Tibial nerve (tissue), 4 donors: ENCODE measurements at regions not wholly inside any gene's neighbourhood (a gene's known extent, or its start where the extent isn't known, plus 50 kb on each side); places are given as distances from the start of the nearest gene placed in this dataset.

Experiments used
- DNase-seq, 2 donors: peaks; one replicate each; pipeline ENCODE4 v3.0.0-alpha.2; 2019; ENCODE audit warnings: low spot score in 2 of 2
- H3K27ac ChIP-seq, 4 donors: fragments of 200-600 bp; sonication (generic) in 3 of 4; one replicate each; pipeline ENCODE4 v1.5.1; 2017 to 2019; ENCODE audit warnings: mild to moderate bottlenecking in 1 of 4
- H3K27me3 ChIP-seq, 2 donors: fragments of 200-600 bp; sonication (generic) in 1 of 2; one replicate each; pipeline versions ENCODE4 v1.5.1 to v1.6.0; 2017 to 2019
- H3K36me3 ChIP-seq, 3 donors: fragments of 200-600 bp; sonication (generic); one replicate each; pipeline ENCODE4 v1.5.1; 2018 to 2019
- H3K4me1 ChIP-seq, 4 donors: fragments of 200-600 bp; sonication (generic) in 3 of 4; one replicate each; pipeline ENCODE4 v1.5.1; 2017 to 2019
- H3K4me3 ChIP-seq, 4 donors: fragments of 200-600 bp; sonication (generic) in 3 of 4; one replicate each; pipeline ENCODE4 v1.5.1; 2017 to 2019; ENCODE audit warnings: mild to moderate bottlenecking in 1 of 4, moderate library complexity in 1 of 4
- H3K9me3 ChIP-seq, 4 donors: fragments of 200-600 bp; sonication (generic) in 3 of 4; one replicate each; pipeline ENCODE4 v1.5.1; 2017 to 2019
- EP300 ChIP-seq, 2 donors: sonication (generic); formaldehyde crosslinking; IDR thresholded peaks; one replicate each; pipeline ENCODE4 v1.6.1; 2017; ENCODE audit warnings: antibody characterized with exemption in 2 of 2, mild to moderate bottlenecking in 1 of 2
- POLR2A ChIP-seq, 2 donors: fragments of 450-650 bp; IDR thresholded peaks; one replicate each; pipeline ENCODE4 v1.6.1; 2017; ENCODE audit warnings: antibody characterized with exemption in 2 of 2, mild to moderate bottlenecking in 2 of 2, moderate library complexity in 2 of 2
- WGBS, 2 donors: methylation state at CpG; one replicate each; pipeline ENCODE4 v1.1.5; 2018; 5-methylcytosine and 5-hydroxymethylcytosine counted together
- TF ChIP-seq, protein P1 (sequence below), 5 experiments: fragments of 200-600 bp in 3 of 5; fragments of 450-650 bp in 2 of 5; sonication (generic) in 3 of 5; IDR thresholded peaks; one replicate each; pipeline ENCODE4 v1.5.1; 2016 to 2019; ENCODE audit warnings: antibody characterized with exemption in 5 of 5, mild to moderate bottlenecking in 3 of 5, moderate library complexity in 2 of 5

GRCh38 chr16:8168016-8168415, 422.3 kb downstream of the TMEM114 start:
- Histone ChIP-seq H3K36me3 (no peaks in the 10 kb centered on the region), H3K27ac (no peak overlapping the region), H3K4me1 (no peaks in the 10 kb centered on the region), H3K4me3 (no peak overlapping the region), H3K9me3 (peaks cover 0 to 4% (median 0%) of the 10 kb centered on the region in 4 donors), H3K27me3 (no peaks in the 10 kb centered on the region)
- WGBS, 2 donors = 73 to 80% methylated on average over 10 of the region's 10 CpGs
- TF ChIP-seq, protein P1, sequence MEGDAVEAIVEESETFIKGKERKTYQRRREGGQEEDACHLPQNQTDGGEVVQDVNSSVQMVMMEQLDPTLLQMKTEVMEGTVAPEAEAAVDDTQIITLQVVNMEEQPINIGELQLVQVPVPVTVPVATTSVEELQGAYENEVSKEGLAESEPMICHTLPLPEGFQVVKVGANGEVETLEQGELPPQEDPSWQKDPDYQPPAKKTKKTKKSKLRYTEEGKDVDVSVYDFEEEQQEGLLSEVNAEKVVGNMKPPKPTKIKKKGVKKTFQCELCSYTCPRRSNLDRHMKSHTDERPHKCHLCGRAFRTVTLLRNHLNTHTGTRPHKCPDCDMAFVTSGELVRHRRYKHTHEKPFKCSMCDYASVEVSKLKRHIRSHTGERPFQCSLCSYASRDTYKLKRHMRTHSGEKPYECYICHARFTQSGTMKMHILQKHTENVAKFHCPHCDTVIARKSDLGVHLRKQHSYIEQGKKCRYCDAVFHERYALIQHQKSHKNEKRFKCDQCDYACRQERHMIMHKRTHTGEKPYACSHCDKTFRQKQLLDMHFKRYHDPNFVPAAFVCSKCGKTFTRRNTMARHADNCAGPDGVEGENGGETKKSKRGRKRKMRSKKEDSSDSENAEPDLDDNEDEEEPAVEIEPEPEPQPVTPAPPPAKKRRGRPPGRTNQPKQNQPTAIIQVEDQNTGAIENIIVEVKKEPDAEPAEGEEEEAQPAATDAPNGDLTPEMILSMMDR (IDR thresholded peaks at IDR 0.05) = no peak
- TF ChIP-seq EP300 (IDR thresholded peaks at IDR 0.05) = no peak
- no peak for TF ChIP-seq POLR2A (IDR thresholded peaks at IDR 0.05)
- no peak for DNase-seq

- TF ChIP-seq, protein P1 (IDR thresholded peaks at IDR 0.05) = no peak
- no peak for TF ChIP-seq EP300 (IDR thresholded peaks at IDR 0.05)
- TF ChIP-seq POLR2A (IDR thresholded peaks at IDR 0.05) = no peak
- 87 to 94% methylated on average over 5 of the region's 5 CpGs for WGBS, 2 donors
- peaks cover 0 to 4% (median 0%) of the 10 kb centered on the region in 4 donors for H3K9me3 ChIP-seq
Observed at GRCh38 chr16:8167436-8167835, 422.9 kb downstream of the TMEM114 start.

GRCh38 chr16:8158051-8158450, 432.3 kb downstream of the TMEM114 start:
- Histone ChIP-seq H3K4me3 (no peak overlapping the region), H3K27ac (no peak overlapping the region), H3K36me3 (no peaks in the 10 kb centered on the region), H3K9me3 (peaks cover 0 to 19% (median 0%) of the 10 kb centered on the region in 4 donors), H3K27me3 (no peaks in the 10 kb centered on the region), H3K4me1 (no peaks in the 10 kb centered on the region)
- no peak for DNase-seq
- 80 to 87% methylated on average over 5 of the region's 5 CpGs for WGBS, 2 donors
- TF ChIP-seq POLR2A (IDR thresholded peaks at IDR 0.05) (no peak), EP300 (IDR thresholded peaks at IDR 0.05) (no peak)
- TF ChIP-seq, protein P1 (IDR thresholded peaks at IDR 0.05) = no peak

More at GRCh38 chr16:8167436-8167835, 422.9 kb downstream of the TMEM114 start:
- Histone ChIP-seq H3K4me1 (no peaks in the 10 kb centered on the region), H3K36me3 (no peaks in the 10 kb centered on the region), H3K27me3 (no peaks in the 10 kb centered on the region), H3K4me3 (no peak overlapping the region), H3K27ac (no peak overlapping the region)
- DNase-seq = no peak

DNA sequence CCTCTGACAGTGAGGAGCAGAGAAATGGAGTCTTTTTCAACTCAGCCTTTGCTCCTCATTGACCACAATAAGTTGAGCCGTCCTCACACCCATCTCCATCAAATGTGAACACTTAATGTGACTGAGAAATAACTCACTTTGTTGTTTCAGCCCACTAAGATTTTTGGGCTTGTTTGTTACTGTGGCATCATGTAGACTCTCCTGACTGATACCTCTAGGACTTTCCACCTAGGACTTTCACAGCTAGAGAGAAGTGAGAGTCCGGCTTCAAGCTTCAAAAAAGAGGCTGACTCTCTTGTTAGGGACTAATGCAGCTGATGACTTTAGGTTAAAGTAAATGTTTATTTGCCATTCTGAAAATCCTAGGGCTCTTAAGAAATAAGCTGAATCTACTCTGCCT, 435.0 kb downstream of the TMEM114 start:
- TF ChIP-seq, protein P1 (IDR thresholded peaks at IDR 0.05) = no peak
- TF ChIP-seq EP300 (IDR thresholded peaks at IDR 0.05) (no peak), POLR2A (IDR thresholded peaks at IDR 0.05) (no peak)
- no peak for DNase-seq
- WGBS, 2 donors = 61 to 76% methylated on average over 2 of the region's 2 CpGs
- no peaks in the 10 kb centered on the region for H3K27me3 ChIP-seq
- H3K4me3 ChIP-seq = no peak overlapping the region
- H3K4me1 ChIP-seq = no peaks in the 10 kb centered on the region
- no peak overlapping the region for H3K27ac ChIP-seq
- peaks cover 0 to 19% (median 0%) of the 10 kb centered on the region in 4 donors for H3K9me3 ChIP-seq
- H3K36me3 ChIP-seq = no peaks in the 10 kb centered on the region

DNA sequence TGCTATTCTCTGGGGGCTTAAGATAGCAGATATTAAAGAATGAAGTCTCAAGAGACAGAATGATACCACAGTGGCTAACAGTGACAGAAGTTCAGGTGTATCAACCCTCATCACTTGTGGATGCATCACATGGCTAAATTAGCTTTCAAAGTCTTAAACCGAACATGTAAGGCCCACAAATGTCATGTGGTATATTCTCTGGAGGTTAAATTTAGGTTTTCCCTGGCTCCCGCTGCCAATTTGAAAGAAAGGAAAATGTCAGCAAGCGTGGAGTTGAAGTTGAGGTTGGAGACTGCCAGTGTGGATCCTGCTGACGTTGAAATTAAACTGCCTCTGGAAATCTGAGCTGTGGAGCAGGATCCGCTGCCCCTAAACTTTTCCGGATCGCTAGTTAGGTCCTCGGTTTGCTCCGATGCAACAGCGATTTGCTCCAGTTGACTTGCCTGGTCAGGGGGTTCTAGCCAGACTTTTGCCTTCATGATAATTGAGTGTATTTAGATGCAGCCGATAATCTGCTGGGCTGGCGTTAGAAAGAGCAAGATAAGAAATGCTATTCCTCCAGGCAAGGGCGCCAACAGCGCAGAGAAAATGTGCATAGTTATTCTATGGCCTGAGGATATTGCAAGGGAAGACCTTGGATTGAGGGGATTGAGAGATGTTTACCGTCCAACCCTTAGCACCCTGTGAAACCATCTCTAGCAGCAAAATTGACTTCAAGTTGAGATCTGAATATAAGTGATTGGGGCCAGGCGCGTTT, 443.9 kb downstream of the TMEM114 start:
- H3K36me3 ChIP-seq = no peaks in the 10 kb centered on the region
- H3K27ac ChIP-seq = no peak overlapping the region
- H3K4me3 ChIP-seq = no peak overlapping the region
- no peaks in the 10 kb centered on the region for H3K27me3 ChIP-seq
- peaks cover 0 to 7% (median 0%) of the 10 kb centered on the region in 4 donors for H3K9me3 ChIP-seq
- no peak for DNase-seq
- no peaks in the 10 kb centered on the region for H3K4me1 ChIP-seq
- TF ChIP-seq POLR2A (IDR thresholded peaks at IDR 0.05) (no peak), EP300 (IDR thresholded peaks at IDR 0.05) (no peak)
- TF ChIP-seq, protein P1 (IDR thresholded peaks at IDR 0.05) = no peak
- WGBS, 2 donors = 89 to 90% methylated on average over 17 of the region's 17 CpGs
